ENCODE measurements at regions not wholly inside any gene's neighbourhood (a gene's known extent, or its start where the extent isn't known, plus 50 kb on each side); places are given as distances from the start of the nearest gene placed in this dataset.

GRCh38 chr11:98710026-98710425 lies 310.7 kb upstream of the CNTN5 start:
- no peaks in the 10 kb centered on the region for H4K20me1 ChIP-seq (replicated peaks; ENCODE audit: control insufficient read depth, extremely low read depth, insufficient read depth, low read length)
- dilution Hi-C loops (cut with MboI; ENCODE audit: extremely low pct_ligation_motif_present, low sequenced_read_pairs) = no loop called here
- no peak for FAIRE-seq

More at GRCh38 chr11:98710026-98710425, 310.7 kb upstream of the CNTN5 start:
- intact Hi-C loops (cut with micrococcal nuclease) = no loop called here
- H3K4me1 ChIP-seq (ENCODE audit: control insufficient read depth, extremely low read depth, insufficient read depth, low read length) = no peaks in the 10 kb centered on the region
- ChIA-PET CTCF (no interaction called here), POLR2A (no interaction called here)
- no peak overlapping the region for H3K9ac ChIP-seq (replicated peaks; ENCODE audit: extremely low read depth, insufficient read depth, low read length)
- H3K9me3 ChIP-seq (replicated peaks; ENCODE audit: control insufficient read depth, insufficient read depth, low read length) = no peaks in the 10 kb centered on the region
- no TSS peak for BruUV-seq (replicated peaks)
- no peaks in the 10 kb centered on the region for H3K27me3 ChIP-seq (ENCODE audit: control insufficient read depth in 2 of 2, insufficient read depth in 2 of 2, low read length in 2 of 2)
- H3K4me3 ChIP-seq (replicated peaks in 1 of 3; ENCODE audit: insufficient read depth in 1 of 3, low read depth in 1 of 3, low read length in 3 of 3) = no peak overlapping the region
- DNase-seq (ENCODE audit: low read depth, low spot score) = no peak
- no peaks in the 10 kb centered on the region for H3K79me2 ChIP-seq (ENCODE audit: control insufficient read depth, insufficient read depth, low read length)
- no peaks in the 10 kb centered on the region for H3K9me1 ChIP-seq (replicated peaks; ENCODE audit: control insufficient read depth, extremely low read depth, insufficient read depth, low read length)
- TF ChIP-seq JUN (IDR thresholded peaks at IDR 0.05; ENCODE audit: borderline replicate concordance, insufficient read depth, insufficient read length, low read depth) (no peak), EZH2 (IDR thresholded peaks at IDR 0.05; ENCODE audit: borderline replicate concordance, low read depth, low read length, severe bottlenecking) (no peak), CTCF (IDR thresholded peaks at IDR 0.05; ENCODE audit: extremely low read depth in 1 of 2, insufficient read depth in 1 of 2, low read depth in 1 of 2, low read length in 2 of 2) (no peak), FOS (IDR thresholded peaks at IDR 0.05; ENCODE audit: borderline replicate concordance, insufficient read depth, low read length) (no peak), MYC (IDR thresholded peaks at IDR 0.05; ENCODE audit: low read depth, low read length) (no peak), GATA2 (IDR thresholded peaks at IDR 0.05; ENCODE audit: insufficient read depth, insufficient read length, low read depth, low read length) (no peak), POLR2AphosphoS5 (IDR thresholded peaks at IDR 0.05; ENCODE audit: insufficient read depth, low read depth, low read length) (no peak), POLR2A (IDR thresholded peaks at IDR 0.05; ENCODE audit: low read depth, low read length) (no peak)
- TF ChIP-seq, protein P1, sequence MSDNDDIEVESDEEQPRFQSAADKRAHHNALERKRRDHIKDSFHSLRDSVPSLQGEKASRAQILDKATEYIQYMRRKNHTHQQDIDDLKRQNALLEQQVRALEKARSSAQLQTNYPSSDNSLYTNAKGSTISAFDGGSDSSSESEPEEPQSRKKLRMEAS (IDR thresholded peaks at IDR 0.05; ENCODE audit: insufficient read depth, insufficient read length) = no peak
- no peak overlapping the region for H3K27ac ChIP-seq (ENCODE audit: insufficient read depth, low read depth, low read length)
- no peak overlapping the region for H3K4me2 ChIP-seq (ENCODE audit: insufficient read depth, low read length)
- no peak overlapping the region for H2AFZ ChIP-seq (ENCODE audit: low read depth, low read length)
- no peaks in the 10 kb centered on the region for H3K36me3 ChIP-seq (ENCODE audit: control insufficient read depth in 2 of 2, extremely low read depth in 1 of 2, insufficient read depth in 2 of 2, low read length in 2 of 2)

Data from endothelial cell of umbilical vein (primary cell).